ENCODE measurements at regions not wholly inside any gene's neighbourhood (a gene's known extent, or its start where the extent isn't known, plus 50 kb on each side); places are given as distances from the start of the nearest gene placed in this dataset.

DNA sequence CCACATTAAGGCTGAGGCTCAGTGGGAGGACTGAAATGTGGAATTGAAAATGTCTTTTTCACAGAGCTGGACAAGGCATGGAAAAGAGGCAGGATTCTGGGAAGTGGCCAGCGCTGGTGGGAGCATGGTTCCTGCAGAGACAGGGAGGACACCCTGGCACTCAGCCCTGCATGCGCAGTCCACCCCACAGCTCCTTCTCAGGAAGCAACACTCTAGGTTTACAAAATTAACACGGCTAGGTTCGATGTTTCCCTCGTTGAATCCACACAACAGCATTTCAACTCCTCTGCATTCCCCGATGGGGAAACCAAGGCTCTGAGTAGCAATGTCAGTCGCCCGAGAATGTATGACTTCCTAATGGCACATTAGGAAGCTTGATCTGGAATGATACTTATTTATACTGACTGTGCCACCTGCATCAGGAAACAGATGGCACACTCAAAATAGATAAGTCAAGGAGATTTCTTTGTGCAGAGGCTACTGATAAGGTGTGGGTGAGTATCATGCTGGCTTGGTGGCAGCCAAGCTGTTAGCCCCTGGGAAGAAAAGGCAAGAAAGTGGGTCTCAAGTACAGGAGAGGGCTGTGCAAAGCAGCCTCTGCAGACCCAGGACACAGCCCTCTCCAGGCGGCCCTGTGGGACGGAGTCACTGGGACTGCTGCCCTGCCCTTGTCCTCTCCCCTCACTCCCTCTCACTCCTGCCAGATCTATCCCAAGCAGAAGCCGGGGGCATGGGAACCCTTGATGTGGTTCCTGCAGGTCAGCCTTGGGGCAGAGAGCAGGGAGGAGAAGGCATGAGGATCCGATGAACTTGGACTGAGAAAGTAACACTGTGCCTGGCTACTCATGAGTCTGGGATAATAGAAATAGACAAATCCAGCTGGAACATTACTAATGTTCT lies 158.4 kb upstream of the FHL2 start:
- no peak overlapping the region for H3K4me3 Mint-ChIP-seq
- H3K4me1 Mint-ChIP-seq, result no peaks in the 10 kb centered on the region; the same call in 1 of the 2 replicates
- ATAC-seq (no peak; the same call in 1 of the 2 replicates), DNase-seq (ENCODE audit: low spot score) (no peak)
- no peak overlapping the region for H3K27ac Mint-ChIP-seq
- no peaks in the 10 kb centered on the region for H3K36me3 Mint-ChIP-seq
- no peaks in the 10 kb centered on the region for H3K27me3 Mint-ChIP-seq (ENCODE audit: low read depth)
- ChIA-PET CTCF (interaction anchor here (1.3 kb wide), 1 partner anchor 19 kb away, joined by 3 read pairs; no protein-coding TSS in a partner anchor), POLR2A (no interaction called here)
- H3K9me3 Mint-ChIP-seq, result no peaks in the 10 kb centered on the region
- TF ChIP-seq NFE2L1 (CRISPR knock-in tag; IDR thresholded peaks at IDR 0.05) (no peak), CBFB (CRISPR knock-in tag; IDR thresholded peaks at IDR 0.05; ENCODE audit: low read depth) (no peak), ZNF138 (CRISPR knock-in tag; conservative IDR thresholded peaks at IDR 0.05) (no peak), IRF2 (CRISPR knock-in tag; IDR thresholded peaks at IDR 0.05; ENCODE audit: borderline replicate concordance, low read depth) (no peak)

DNA sequence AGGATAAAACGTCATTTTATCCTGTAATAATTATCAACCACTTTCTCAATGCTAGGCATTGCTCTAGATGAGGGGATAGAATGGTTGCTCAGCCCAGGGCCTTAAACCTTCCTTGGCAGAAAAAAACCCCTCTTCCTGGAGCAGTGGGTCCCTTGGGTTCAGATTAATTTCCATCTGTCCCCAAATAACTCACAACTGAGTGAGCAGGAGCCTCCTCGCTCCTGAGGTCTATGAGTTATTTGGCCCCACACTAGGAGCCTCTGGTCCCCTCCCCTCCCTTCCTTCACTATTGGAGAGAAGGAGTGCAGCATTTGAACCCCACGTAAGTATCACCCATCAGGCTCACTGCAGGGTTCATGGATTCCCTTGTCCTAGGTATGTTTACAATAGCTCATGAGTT lies 157.5 kb upstream of the FHL2 start:
- no peak overlapping the region for H3K4me3 Mint-ChIP-seq
- ChIA-PET POLR2A (no interaction called here), CTCF (interaction anchor here (1.3 kb wide), 1 partner anchor 20 kb away, joined by 3 read pairs; no protein-coding TSS in a partner anchor)
- no peaks in the 10 kb centered on the region for H3K36me3 Mint-ChIP-seq
- TF ChIP-seq ZBTB21 (CRISPR knock-in tag; IDR thresholded peaks at IDR 0.05; ENCODE audit: borderline replicate concordance) (no peak), RORB (CRISPR knock-in tag; IDR thresholded peaks at IDR 0.05) (no peak), JUN (CRISPR knock-in tag; IDR thresholded peaks at IDR 0.05) (no peak), OVOL2 (CRISPR knock-in tag; IDR thresholded peaks at IDR 0.05; ENCODE audit: borderline replicate concordance) (no peak), KAT7 (CRISPR knock-in tag; IDR thresholded peaks at IDR 0.05; ENCODE audit: borderline replicate concordance) (no peak), SOX15 (CRISPR knock-in tag; IDR thresholded peaks at IDR 0.05) (no peak)
- TF ChIP-seq, protein P1, sequence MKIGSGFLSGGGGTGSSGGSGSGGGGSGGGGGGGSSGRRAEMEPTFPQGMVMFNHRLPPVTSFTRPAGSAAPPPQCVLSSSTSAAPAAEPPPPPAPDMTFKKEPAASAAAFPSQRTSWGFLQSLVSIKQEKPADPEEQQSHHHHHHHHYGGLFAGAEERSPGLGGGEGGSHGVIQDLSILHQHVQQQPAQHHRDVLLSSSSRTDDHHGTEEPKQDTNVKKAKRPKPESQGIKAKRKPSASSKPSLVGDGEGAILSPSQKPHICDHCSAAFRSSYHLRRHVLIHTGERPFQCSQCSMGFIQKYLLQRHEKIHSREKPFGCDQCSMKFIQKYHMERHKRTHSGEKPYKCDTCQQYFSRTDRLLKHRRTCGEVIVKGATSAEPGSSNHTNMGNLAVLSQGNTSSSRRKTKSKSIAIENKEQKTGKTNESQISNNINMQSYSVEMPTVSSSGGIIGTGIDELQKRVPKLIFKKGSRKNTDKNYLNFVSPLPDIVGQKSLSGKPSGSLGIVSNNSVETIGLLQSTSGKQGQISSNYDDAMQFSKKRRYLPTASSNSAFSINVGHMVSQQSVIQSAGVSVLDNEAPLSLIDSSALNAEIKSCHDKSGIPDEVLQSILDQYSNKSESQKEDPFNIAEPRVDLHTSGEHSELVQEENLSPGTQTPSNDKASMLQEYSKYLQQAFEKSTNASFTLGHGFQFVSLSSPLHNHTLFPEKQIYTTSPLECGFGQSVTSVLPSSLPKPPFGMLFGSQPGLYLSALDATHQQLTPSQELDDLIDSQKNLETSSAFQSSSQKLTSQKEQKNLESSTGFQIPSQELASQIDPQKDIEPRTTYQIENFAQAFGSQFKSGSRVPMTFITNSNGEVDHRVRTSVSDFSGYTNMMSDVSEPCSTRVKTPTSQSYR (CRISPR knock-in tag; IDR thresholded peaks at IDR 0.05), result no peak
- TF ChIP-seq, protein P2, sequence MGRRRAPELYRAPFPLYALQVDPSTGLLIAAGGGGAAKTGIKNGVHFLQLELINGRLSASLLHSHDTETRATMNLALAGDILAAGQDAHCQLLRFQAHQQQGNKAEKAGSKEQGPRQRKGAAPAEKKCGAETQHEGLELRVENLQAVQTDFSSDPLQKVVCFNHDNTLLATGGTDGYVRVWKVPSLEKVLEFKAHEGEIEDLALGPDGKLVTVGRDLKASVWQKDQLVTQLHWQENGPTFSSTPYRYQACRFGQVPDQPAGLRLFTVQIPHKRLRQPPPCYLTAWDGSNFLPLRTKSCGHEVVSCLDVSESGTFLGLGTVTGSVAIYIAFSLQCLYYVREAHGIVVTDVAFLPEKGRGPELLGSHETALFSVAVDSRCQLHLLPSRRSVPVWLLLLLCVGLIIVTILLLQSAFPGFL (CRISPR knock-in tag; IDR thresholded peaks at IDR 0.05; ENCODE audit: borderline replicate concordance), result no peak
- TF ChIP-seq, protein P3, sequence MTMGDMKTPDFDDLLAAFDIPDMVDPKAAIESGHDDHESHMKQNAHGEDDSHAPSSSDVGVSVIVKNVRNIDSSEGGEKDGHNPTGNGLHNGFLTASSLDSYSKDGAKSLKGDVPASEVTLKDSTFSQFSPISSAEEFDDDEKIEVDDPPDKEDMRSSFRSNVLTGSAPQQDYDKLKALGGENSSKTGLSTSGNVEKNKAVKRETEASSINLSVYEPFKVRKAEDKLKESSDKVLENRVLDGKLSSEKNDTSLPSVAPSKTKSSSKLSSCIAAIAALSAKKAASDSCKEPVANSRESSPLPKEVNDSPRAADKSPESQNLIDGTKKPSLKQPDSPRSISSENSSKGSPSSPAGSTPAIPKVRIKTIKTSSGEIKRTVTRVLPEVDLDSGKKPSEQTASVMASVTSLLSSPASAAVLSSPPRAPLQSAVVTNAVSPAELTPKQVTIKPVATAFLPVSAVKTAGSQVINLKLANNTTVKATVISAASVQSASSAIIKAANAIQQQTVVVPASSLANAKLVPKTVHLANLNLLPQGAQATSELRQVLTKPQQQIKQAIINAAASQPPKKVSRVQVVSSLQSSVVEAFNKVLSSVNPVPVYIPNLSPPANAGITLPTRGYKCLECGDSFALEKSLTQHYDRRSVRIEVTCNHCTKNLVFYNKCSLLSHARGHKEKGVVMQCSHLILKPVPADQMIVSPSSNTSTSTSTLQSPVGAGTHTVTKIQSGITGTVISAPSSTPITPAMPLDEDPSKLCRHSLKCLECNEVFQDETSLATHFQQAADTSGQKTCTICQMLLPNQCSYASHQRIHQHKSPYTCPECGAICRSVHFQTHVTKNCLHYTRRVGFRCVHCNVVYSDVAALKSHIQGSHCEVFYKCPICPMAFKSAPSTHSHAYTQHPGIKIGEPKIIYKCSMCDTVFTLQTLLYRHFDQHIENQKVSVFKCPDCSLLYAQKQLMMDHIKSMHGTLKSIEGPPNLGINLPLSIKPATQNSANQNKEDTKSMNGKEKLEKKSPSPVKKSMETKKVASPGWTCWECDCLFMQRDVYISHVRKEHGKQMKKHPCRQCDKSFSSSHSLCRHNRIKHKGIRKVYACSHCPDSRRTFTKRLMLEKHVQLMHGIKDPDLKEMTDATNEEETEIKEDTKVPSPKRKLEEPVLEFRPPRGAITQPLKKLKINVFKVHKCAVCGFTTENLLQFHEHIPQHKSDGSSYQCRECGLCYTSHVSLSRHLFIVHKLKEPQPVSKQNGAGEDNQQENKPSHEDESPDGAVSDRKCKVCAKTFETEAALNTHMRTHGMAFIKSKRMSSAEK (CRISPR knock-in tag; IDR thresholded peaks at IDR 0.05; ENCODE audit: borderline replicate concordance), result no peak
- ATAC-seq, result no peak
- no peaks in the 10 kb centered on the region; the same call in 1 of the 2 replicates for H3K4me1 Mint-ChIP-seq
- H3K9me3 Mint-ChIP-seq, result no peaks in the 10 kb centered on the region
- H3K27me3 Mint-ChIP-seq (ENCODE audit: low read depth), result no peaks in the 10 kb centered on the region
- DNase-seq (ENCODE audit: low spot score), result no peak
- H3K27ac Mint-ChIP-seq, result no peak overlapping the region

DNA sequence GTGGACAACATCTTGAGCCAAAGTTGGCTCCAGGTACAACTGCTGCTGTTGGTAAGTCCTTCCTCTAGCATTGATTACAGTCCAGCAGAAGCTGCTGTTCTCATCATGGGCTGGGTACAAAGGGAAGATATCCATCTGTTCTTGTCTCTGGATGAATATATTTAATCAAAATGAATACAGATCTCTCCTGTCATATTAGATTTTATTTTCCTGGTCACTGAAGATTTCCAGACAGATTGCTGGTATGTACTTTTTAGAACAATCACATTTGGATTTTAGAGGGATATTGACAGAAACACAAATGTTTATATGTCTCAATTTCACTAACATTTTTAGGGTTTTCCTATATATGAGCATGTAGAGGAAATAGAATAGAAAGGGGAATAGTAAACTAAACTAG lies 155.4 kb upstream of the FHL2 start:
- DNase-seq (ENCODE audit: low spot score) (no peak), ATAC-seq (no peak)
- Mint-ChIP-seq H3K27ac (no peak overlapping the region), H3K36me3 (no peaks in the 10 kb centered on the region), H3K4me3 (no peak overlapping the region), H3K4me1 (no peaks in the 10 kb centered on the region; the same call in 1 of the 2 replicates), H3K9me3 (no peaks in the 10 kb centered on the region), H3K27me3 (ENCODE audit: low read depth) (no peaks in the 10 kb centered on the region)
- ChIA-PET POLR2A (no interaction called here), CTCF (no interaction called here)
- TF ChIP-seq GTF2I (CRISPR knock-in tag; conservative IDR thresholded peaks at IDR 0.05), result no peak
- no peak for TF ChIP-seq NR3C1 (CRISPR knock-in tag; conservative IDR thresholded peaks at IDR 0.05; ENCODE audit: low read depth)
- no peak for TF ChIP-seq FOXK1 (CRISPR knock-in tag; IDR thresholded peaks at IDR 0.05)
- no peak for TF ChIP-seq TP53 (CRISPR knock-in tag; IDR thresholded peaks at IDR 0.05)
- no peak for TF ChIP-seq TCF7 (CRISPR knock-in tag; IDR thresholded peaks at IDR 0.05; ENCODE audit: low read depth)
- no peak for TF ChIP-seq GRHL2 (CRISPR knock-in tag; IDR thresholded peaks at IDR 0.05; ENCODE audit: insufficient replicate concordance, severe bottlenecking)
- TF ChIP-seq, protein P4, sequence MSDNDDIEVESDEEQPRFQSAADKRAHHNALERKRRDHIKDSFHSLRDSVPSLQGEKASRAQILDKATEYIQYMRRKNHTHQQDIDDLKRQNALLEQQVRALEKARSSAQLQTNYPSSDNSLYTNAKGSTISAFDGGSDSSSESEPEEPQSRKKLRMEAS (CRISPR knock-in tag; IDR thresholded peaks at IDR 0.05), result no peak
- TF ChIP-seq, protein P5, sequence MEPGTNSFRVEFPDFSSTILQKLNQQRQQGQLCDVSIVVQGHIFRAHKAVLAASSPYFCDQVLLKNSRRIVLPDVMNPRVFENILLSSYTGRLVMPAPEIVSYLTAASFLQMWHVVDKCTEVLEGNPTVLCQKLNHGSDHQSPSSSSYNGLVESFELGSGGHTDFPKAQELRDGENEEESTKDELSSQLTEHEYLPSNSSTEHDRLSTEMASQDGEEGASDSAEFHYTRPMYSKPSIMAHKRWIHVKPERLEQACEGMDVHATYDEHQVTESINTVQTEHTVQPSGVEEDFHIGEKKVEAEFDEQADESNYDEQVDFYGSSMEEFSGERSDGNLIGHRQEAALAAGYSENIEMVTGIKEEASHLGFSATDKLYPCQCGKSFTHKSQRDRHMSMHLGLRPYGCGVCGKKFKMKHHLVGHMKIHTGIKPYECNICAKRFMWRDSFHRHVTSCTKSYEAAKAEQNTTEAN (CRISPR knock-in tag; IDR thresholded peaks at IDR 0.05), result no peak
- TF ChIP-seq ZBTB21 (CRISPR knock-in tag; IDR thresholded peaks at IDR 0.05; ENCODE audit: borderline replicate concordance), result no peak
- TF ChIP-seq PRRX2 (CRISPR knock-in tag; IDR thresholded peaks at IDR 0.05), result no peak

Measured in WTC11 (cell line).